ENCODE measurements at regions not wholly inside any gene's neighbourhood (a gene's known extent, or its start where the extent isn't known, plus 50 kb on each side); places are given as distances from the start of the nearest gene placed in this dataset.

DNA sequence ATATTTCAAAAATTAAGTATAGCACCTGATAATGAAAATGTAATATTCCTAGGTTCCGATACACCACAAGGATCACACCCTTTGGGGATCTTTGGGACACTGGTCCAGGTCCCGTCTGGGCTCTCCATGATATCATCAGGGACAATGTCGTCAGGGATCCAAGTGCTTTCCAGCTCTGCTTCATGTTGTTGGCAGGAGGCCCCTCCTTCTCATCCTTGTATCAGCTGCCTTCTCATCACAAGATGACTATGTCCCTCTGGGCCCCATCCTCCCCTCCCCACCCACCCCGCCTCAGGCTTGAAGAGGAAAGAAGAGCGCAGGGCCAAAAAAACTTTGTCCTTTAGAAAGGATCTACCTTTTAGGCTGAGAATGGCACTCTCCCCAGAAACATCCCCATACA, 128.3 kb upstream of the KLF3 start:
- no peak overlapping the region for H3K4me3 ChIP-seq (ENCODE audit: low read depth, poor library complexity, severe bottlenecking)
- WGBS, 2 donors: 56 to 80% methylated on average over 5 of the region's 5 CpGs
- TF ChIP-seq POLR2A (IDR thresholded peaks at IDR 0.05): no peak
- TF ChIP-seq, protein P1, sequence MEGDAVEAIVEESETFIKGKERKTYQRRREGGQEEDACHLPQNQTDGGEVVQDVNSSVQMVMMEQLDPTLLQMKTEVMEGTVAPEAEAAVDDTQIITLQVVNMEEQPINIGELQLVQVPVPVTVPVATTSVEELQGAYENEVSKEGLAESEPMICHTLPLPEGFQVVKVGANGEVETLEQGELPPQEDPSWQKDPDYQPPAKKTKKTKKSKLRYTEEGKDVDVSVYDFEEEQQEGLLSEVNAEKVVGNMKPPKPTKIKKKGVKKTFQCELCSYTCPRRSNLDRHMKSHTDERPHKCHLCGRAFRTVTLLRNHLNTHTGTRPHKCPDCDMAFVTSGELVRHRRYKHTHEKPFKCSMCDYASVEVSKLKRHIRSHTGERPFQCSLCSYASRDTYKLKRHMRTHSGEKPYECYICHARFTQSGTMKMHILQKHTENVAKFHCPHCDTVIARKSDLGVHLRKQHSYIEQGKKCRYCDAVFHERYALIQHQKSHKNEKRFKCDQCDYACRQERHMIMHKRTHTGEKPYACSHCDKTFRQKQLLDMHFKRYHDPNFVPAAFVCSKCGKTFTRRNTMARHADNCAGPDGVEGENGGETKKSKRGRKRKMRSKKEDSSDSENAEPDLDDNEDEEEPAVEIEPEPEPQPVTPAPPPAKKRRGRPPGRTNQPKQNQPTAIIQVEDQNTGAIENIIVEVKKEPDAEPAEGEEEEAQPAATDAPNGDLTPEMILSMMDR (IDR thresholded peaks at IDR 0.05): no peak
- DNase-seq (ENCODE audit: low spot score in 2 of 2): no peak
- intact Hi-C loops (cut with DNase I; ENCODE audit: low total_unique reads): no loop called here

DNA sequence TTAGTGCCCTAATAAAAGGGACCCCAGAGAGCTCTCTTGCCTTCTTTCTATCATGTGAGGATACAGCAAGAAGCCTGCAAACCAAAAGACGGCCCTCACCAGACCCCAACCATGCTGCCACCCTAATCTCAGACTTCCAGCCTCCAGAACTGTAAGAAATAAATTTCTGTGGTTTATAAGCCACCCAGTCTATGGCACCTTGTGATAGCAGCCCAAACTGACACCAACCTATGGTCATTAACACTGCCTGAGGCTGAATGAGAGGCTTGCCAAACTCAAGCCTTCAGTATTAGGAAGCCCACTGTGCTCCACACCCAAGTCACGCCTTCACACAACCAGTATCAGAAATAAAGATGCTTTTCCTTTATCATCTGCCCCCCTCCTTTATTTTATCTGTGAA, 127.3 kb upstream of the KLF3 start:
- H3K4me3 ChIP-seq (ENCODE audit: low read depth, poor library complexity, severe bottlenecking): no peak overlapping the region
- WGBS, 2 donors: 96 to 97% methylated on average over 2 of the region's 2 CpGs
- intact Hi-C loops (cut with DNase I; ENCODE audit: low total_unique reads): no loop called here
- no peak for DNase-seq (ENCODE audit: low spot score in 2 of 2)
- no peak for TF ChIP-seq POLR2A (IDR thresholded peaks at IDR 0.05)
- TF ChIP-seq, protein P1 (IDR thresholded peaks at IDR 0.05): no peak

DNA sequence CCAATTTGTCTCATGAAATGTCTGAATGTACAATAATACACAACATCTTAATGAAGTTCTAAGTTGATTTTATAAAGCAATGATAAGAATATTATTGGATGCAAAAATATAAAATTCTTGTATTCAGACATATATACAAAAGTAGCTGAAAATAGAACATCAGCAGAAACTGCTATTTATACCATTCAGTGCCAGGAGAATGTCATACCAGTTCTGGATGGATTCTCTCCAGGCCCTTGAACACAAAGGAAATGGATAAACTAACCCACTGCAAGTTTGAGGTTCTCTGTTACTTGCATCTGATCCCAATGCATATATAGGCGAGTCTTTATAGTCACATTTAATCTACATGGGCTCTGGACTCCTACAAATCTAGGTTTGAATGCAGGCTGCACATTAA, 126.3 kb upstream of the KLF3 start:
- intact Hi-C loops (cut with DNase I; ENCODE audit: low total_unique reads): no loop called here
- WGBS, 2 donors: 93 to 100% methylated on average over 1 of the region's 1 CpG
- no peak for DNase-seq (ENCODE audit: low spot score in 2 of 2)
- TF ChIP-seq, protein P1 (IDR thresholded peaks at IDR 0.05): no peak
- no peak for TF ChIP-seq POLR2A (IDR thresholded peaks at IDR 0.05)
- no peak overlapping the region for H3K4me3 ChIP-seq (ENCODE audit: low read depth, poor library complexity, severe bottlenecking)

DNA sequence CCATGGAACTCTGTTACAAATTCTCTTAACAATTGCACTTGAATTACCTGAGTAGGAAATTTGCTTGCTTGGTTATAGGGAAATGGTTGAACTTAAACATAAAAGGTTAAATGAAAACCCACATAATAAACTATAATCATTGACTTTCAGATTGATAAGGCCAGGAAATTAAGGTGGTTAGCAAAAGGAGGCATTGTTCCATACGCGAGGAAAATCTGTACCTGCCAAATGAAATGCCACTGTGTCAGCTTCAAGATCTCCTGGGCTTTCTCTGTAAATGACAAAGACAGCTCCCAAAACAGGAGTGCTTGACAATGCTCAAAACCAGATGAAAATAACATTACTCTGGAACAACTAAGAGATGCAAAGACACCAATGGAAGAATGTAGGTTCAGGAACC, 125.5 kb upstream of the KLF3 start:
- TF ChIP-seq, protein P1 (IDR thresholded peaks at IDR 0.05): no peak
- TF ChIP-seq POLR2A (IDR thresholded peaks at IDR 0.05): no peak
- intact Hi-C loops (cut with DNase I; ENCODE audit: low total_unique reads): no loop called here
- WGBS, 2 donors: 91 to 94% methylated on average over 2 of the region's 2 CpGs
- DNase-seq (ENCODE audit: low spot score in 2 of 2): no peak
- H3K4me3 ChIP-seq (ENCODE audit: low read depth, poor library complexity, severe bottlenecking): no peak overlapping the region

DNA sequence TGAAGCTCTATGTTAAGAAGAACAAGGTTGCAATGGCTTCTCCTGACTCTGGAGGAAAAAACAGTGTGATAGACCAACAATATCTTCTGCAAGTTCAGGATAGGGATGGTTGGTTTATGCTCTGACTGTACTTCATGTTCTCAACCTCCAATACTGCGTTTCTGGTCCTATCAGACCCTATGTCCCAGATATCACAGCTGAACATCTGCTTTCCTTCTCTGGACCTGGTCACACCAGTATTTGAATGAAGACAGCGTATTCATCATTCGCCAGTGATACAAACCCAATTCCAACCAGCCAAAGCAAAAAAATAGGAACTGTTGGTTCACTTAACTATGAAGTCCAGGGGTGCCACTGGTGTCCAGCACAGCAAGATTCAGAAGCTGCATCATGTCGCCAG, 124.5 kb upstream of the KLF3 start:
- intact Hi-C loops (cut with DNase I; ENCODE audit: low total_unique reads): no loop called here
- DNase-seq (ENCODE audit: low spot score in 2 of 2): no peak
- WGBS, 2 donors: 93 to 100% methylated on average over 4 of the region's 4 CpGs
- H3K4me3 ChIP-seq (ENCODE audit: low read depth, poor library complexity, severe bottlenecking): no peak overlapping the region
- TF ChIP-seq, protein P1 (IDR thresholded peaks at IDR 0.05): no peak
- no peak for TF ChIP-seq POLR2A (IDR thresholded peaks at IDR 0.05)

DNA sequence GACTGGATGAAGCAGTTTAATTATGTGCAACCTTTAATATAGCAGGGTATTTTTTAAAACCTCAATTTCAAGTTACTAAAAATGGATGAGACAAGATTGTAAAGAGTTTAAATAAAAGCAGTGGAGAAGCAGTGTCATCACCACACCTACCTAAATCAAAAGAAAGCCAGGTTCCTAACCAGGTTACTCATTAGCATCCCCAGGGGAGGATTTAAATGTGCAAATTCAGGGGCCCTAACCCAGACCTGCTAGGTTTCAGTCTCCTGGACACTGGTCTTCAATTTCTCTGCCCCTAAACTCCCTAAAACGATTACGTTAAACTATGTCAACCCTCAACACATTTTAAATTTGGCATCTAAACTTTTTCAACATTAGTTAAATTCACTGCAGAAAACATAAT, 116.9 kb upstream of the KLF3 start:
- intact Hi-C loops (cut with DNase I; ENCODE audit: low total_unique reads): no loop called here
- DNase-seq (ENCODE audit: low spot score in 2 of 2): no peak
- no peak overlapping the region for H3K4me3 ChIP-seq (ENCODE audit: low read depth, poor library complexity, severe bottlenecking)
- WGBS, 2 donors: 84 to 93% methylated on average over 2 of the region's 2 CpGs
- TF ChIP-seq, protein P1 (IDR thresholded peaks at IDR 0.05): no peak
- no peak for TF ChIP-seq POLR2A (IDR thresholded peaks at IDR 0.05)
